Osteoblast (primary cell): ENCODE measurements at regions not wholly inside any gene's neighbourhood (a gene's known extent, or its start where the extent isn't known, plus 50 kb on each side); places are given as distances from the start of the nearest gene placed in this dataset.

Source experiments
- DNase-seq: peaks from one replicate; pipeline ENCODE4 v3.0.0; 2011; ENCODE audit warnings: low spot score, mixed read lengths; ENCODE audit not compliant: insufficient read length; ENCODE audit errors: missing footprints
- H2AFZ ChIP-seq: 2 replicates; pipeline ENCODE4 v1.6.0; 2011; ENCODE audit warnings: mild to moderate bottlenecking, low read length
- H3K27ac ChIP-seq: 2 replicates; pipeline ENCODE4 v1.5.1; 2011; ENCODE audit warnings: mild to moderate bottlenecking, low read depth, low read length, moderate library complexity
- H3K27me3 ChIP-seq: 2 replicates; pipeline ENCODE4 v1.6.0; 2012; ENCODE audit warnings: mild to moderate bottlenecking, control low read depth, inconsistent platforms, low read length, moderate library complexity; ENCODE audit not compliant: insufficient read depth
- H3K36me3 ChIP-seq: 2 replicates; pipeline ENCODE4 v1.5.1; 2011; ENCODE audit warnings: mild to moderate bottlenecking, low read length, control low read depth, moderate library complexity; ENCODE audit not compliant: insufficient read depth
- H3K4me1 ChIP-seq: 2 replicates; pipeline ENCODE4 v1.5.1; 2011; ENCODE audit warnings: mild to moderate bottlenecking, low read length, control low read depth, moderate library complexity; ENCODE audit not compliant: insufficient read depth
- H3K4me2 ChIP-seq: 2 replicates; pipeline ENCODE4 v1.6.0; 2011; ENCODE audit warnings: mild to moderate bottlenecking, low read length; ENCODE audit not compliant: insufficient read depth
- H3K4me3 ChIP-seq: fragments of 200-600 bp; sonication (generic); 3 replicates; pipeline ENCODE4 v1.5.1; 2012; ENCODE audit warnings: mild to moderate bottlenecking, low read length, inconsistent platforms; ENCODE audit not compliant: insufficient read depth
- H3K79me2 ChIP-seq: 2 replicates; pipeline ENCODE4 v1.6.0; 2012; ENCODE audit warnings: mild to moderate bottlenecking, low read length, control low read depth, inconsistent platforms; ENCODE audit not compliant: insufficient read depth
- H3K9me3 ChIP-seq: 2 replicates; pipeline ENCODE4 v1.5.1; 2011; ENCODE audit warnings: low read depth, low read length, control low read depth
- H4K20me1 ChIP-seq: 2 replicates; pipeline ENCODE4 v1.6.0; 2012; ENCODE audit warnings: mild to moderate bottlenecking, low read length, control low read depth; ENCODE audit not compliant: insufficient read depth
- TF ChIP-seq, protein P1 (sequence below): IDR thresholded peaks from 2 replicates; pipeline ENCODE4 v1.5.1; 2011; ENCODE audit warnings: mild to moderate bottlenecking, low read depth, low read length, moderate library complexity; ENCODE audit errors: extremely low read depth

GRCh38 chr2:137748533-137748932 is 215.7 kb upstream of the HNMT start:
- TF ChIP-seq, protein P1, sequence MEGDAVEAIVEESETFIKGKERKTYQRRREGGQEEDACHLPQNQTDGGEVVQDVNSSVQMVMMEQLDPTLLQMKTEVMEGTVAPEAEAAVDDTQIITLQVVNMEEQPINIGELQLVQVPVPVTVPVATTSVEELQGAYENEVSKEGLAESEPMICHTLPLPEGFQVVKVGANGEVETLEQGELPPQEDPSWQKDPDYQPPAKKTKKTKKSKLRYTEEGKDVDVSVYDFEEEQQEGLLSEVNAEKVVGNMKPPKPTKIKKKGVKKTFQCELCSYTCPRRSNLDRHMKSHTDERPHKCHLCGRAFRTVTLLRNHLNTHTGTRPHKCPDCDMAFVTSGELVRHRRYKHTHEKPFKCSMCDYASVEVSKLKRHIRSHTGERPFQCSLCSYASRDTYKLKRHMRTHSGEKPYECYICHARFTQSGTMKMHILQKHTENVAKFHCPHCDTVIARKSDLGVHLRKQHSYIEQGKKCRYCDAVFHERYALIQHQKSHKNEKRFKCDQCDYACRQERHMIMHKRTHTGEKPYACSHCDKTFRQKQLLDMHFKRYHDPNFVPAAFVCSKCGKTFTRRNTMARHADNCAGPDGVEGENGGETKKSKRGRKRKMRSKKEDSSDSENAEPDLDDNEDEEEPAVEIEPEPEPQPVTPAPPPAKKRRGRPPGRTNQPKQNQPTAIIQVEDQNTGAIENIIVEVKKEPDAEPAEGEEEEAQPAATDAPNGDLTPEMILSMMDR = no peak
- Histone ChIP-seq H2AFZ (no peak overlapping the region), H4K20me1 (no peaks in the 10 kb centered on the region), H3K27me3 (no peaks in the 10 kb centered on the region), H3K36me3 (no peaks in the 10 kb centered on the region), H3K9me3 (peaks cover 2% of the 10 kb centered on the region), H3K4me1 (no peaks in the 10 kb centered on the region), H3K79me2 (no peaks in the 10 kb centered on the region), H3K4me2 (no peak overlapping the region), H3K4me3 (no peak overlapping the region), H3K27ac (no peak overlapping the region)
- DNase-seq = no peak

DNA sequence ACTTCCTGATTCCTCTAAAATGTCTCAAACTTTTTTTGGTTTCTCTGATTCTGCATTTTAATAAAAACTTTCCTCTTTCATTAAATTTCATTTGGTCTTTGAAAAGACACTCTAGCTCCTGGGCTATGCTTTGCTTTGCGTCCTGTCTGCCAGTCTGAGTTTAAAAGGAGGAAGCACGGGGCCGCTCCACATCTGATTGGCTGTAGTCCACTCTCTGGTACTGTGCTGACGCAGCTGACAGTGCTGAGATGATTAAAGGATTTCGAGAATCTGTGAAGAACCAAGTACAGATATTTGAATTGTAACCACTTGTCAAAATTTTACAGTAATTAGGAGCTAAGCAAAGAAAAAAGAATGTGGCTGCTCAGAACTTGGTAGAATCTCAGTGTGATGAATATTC is 199.6 kb upstream of the HNMT start:
- Histone ChIP-seq H4K20me1 (no peaks in the 10 kb centered on the region), H3K27ac (no peak overlapping the region), H3K27me3 (no peaks in the 10 kb centered on the region), H3K4me2 (no peak overlapping the region), H3K9me3 (no peaks in the 10 kb centered on the region), H3K79me2 (no peaks in the 10 kb centered on the region), H3K4me3 (no peak overlapping the region), H3K36me3 (no peaks in the 10 kb centered on the region), H3K4me1 (no peaks in the 10 kb centered on the region), H2AFZ (no peak overlapping the region)
- TF ChIP-seq, protein P1 = no peak
- no peak for DNase-seq

- no peak for DNase-seq
- Histone ChIP-seq H3K4me1 (no peaks in the 10 kb centered on the region), H3K4me2 (no peak overlapping the region), H4K20me1 (no peaks in the 10 kb centered on the region), H3K27me3 (no peaks in the 10 kb centered on the region), H3K9me3 (no peaks in the 10 kb centered on the region), H3K36me3 (no peaks in the 10 kb centered on the region), H3K27ac (no peak overlapping the region), H3K79me2 (no peaks in the 10 kb centered on the region), H3K4me3 (no peak overlapping the region), H2AFZ (no peak overlapping the region)
- TF ChIP-seq, protein P1 = no peak
These were observed 194.9 kb upstream of the HNMT start for GRCh38 chr2:137769406-137769805.

DNA sequence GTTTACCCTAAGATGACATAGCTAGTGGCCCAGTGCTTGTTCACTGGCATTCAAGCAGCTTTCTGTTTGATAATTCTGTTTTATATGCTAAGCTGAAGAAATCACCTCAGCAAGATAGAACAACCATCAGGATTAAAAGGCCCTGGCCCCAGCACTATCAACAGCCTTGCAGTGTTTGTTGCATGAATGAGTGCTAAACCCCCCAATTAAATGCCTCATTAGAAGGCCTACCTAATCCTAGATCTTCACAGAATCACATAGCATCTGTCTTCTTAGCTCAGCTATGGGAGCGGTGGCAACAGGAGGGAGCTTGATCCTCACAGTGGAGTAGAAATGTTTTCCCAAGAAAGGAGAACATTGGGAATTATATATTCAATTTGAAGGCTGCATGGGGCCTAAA is 194.1 kb upstream of the HNMT start:
- Histone ChIP-seq H3K27ac (no peak overlapping the region), H3K4me3 (no peak overlapping the region), H3K79me2 (no peaks in the 10 kb centered on the region), H3K36me3 (no peaks in the 10 kb centered on the region), H3K27me3 (no peaks in the 10 kb centered on the region), H2AFZ (no peak overlapping the region), H3K4me1 (no peaks in the 10 kb centered on the region), H3K4me2 (no peak overlapping the region), H3K9me3 (no peaks in the 10 kb centered on the region), H4K20me1 (no peaks in the 10 kb centered on the region)
- DNase-seq = no peak
- TF ChIP-seq, protein P1 = no peak
